Activated CD8-positive, alpha-beta T cell treated with anti-CD3 and anti-CD28 coated beads for 36 hours (primary cell): ENCODE measurements at regions not wholly inside any gene's neighbourhood (a gene's known extent, or its start where the extent isn't known, plus 50 kb on each side); places are given as distances from the start of the nearest gene placed in this dataset.
"Not testable (repeated sequence)": the region's sequence is repeated elsewhere in the genome, so short reads cannot be mapped to it uniquely, and the experiment has no call there.

Experiments
- ATAC-seq: fragments of 200-7000 bp; cut with Tn5 transposase; one replicate; pipeline ENCODE4 v1.10.0; 2021; ENCODE audit warnings: mild to moderate bottlenecking, moderate library complexity
- CTCF ChIA-PET: fragments of 350-600 bp; sonication (Branson Sonifier 250); formaldehyde crosslinking; loops from one replicate; lab custom pipeline; 2021; ENCODE audit warnings: antibody characterized with exemption; lab: Charles Lee
- POLR2A ChIA-PET: fragments of 350-600 bp; sonication (Branson Sonifier 250); formaldehyde crosslinking; loops from one replicate; lab custom pipeline; 2021; ENCODE audit warnings: antibody characterized with exemption; lab: Charles Lee
- DNase-seq: peaks from one replicate; pipeline ENCODE4 v3.0.0-alpha.2; 2020
- H3K27ac Mint-ChIP-seq: one replicate; pipeline ENCODE4 v1.8.0; 2021; ENCODE audit warnings: mild to moderate bottlenecking, mixed read lengths
- H3K27me3 Mint-ChIP-seq: one replicate; pipeline ENCODE4 v1.8.0; 2021; ENCODE audit warnings: mixed read lengths
- H3K36me3 Mint-ChIP-seq: one replicate; pipeline ENCODE4 v1.8.0; 2021; ENCODE audit warnings: low read depth, mixed read lengths
- H3K4me1 Mint-ChIP-seq: one replicate; pipeline ENCODE4 v1.8.0; 2021; ENCODE audit warnings: low read depth, mixed read lengths
- H3K4me3 Mint-ChIP-seq: one replicate; pipeline ENCODE4 v1.8.0; 2021; ENCODE audit warnings: mild to moderate bottlenecking, moderate library complexity, mixed read lengths
- H3K9me3 Mint-ChIP-seq: one replicate; pipeline ENCODE4 v1.8.0; 2021; ENCODE audit warnings: mixed read lengths
- CTCF ChIP-seq: fragments of 200-600 bp; IDR thresholded peaks from one replicate; pipeline ENCODE4 v1.8.0; 2022; ENCODE audit warnings: antibody characterized with exemption, mild to moderate bottlenecking
- intact Hi-C: fragments of 100-400 bp; cut with micrococcal nuclease; formaldehyde crosslinking; loops from one replicate; pipeline ENCODE4 v1.10.0; 2022

- intact Hi-C loops, result no loop called here
- CTCF ChIA-PET, result no interaction called here
- TF ChIP-seq CTCF, result no peak
- DNase-seq (no peak), ATAC-seq (no peak)
- Mint-ChIP-seq H3K36me3 (no peaks in the 10 kb centered on the region), H3K4me1 (no peaks in the 10 kb centered on the region), H3K27me3 (no peaks in the 10 kb centered on the region), H3K9me3 (no peaks in the 10 kb centered on the region), H3K4me3 (no peak overlapping the region), H3K27ac (no peak overlapping the region)
- POLR2A ChIA-PET, result no interaction called here
These were observed 1012.1 kb downstream of the FAM133A start for GRCh38 chrX:94686071-94686470.

- ChIA-PET CTCF (no interaction called here), POLR2A (no interaction called here)
- intact Hi-C loops, result no loop called here
- Mint-ChIP-seq H3K27ac (no peak overlapping the region), H3K9me3 (no peaks in the 10 kb centered on the region), H3K4me1 (no peaks in the 10 kb centered on the region), H3K36me3 (no peaks in the 10 kb centered on the region), H3K4me3 (no peak overlapping the region), H3K27me3 (no peaks in the 10 kb centered on the region)
- DNase-seq (no peak), ATAC-seq (no peak)
- no peak for TF ChIP-seq CTCF
These were observed 1021.9 kb downstream of the FAM133A start for GRCh38 chrX:94695910-94696309.

GRCh38 chrX:94704348-94705256 is 1030.6 kb downstream of the FAM133A start:
- H3K9me3 Mint-ChIP-seq, H3K27me3 Mint-ChIP-seq, ATAC-seq, H3K27ac Mint-ChIP-seq, CTCF ChIA-PET, H3K4me3 Mint-ChIP-seq, H3K4me1 Mint-ChIP-seq, DNase-seq, H3K36me3 Mint-ChIP-seq, intact Hi-C loops, POLR2A ChIA-PET: not testable (repeated sequence)

- CTCF ChIA-PET, result no interaction called here
These were observed 1047.4 kb downstream of the FAM133A start for GRCh38 chrX:94721386-94721785.

GRCh38 chrX:94722578-94722977 is 1048.6 kb downstream of the FAM133A start:
- no peak overlapping the region for H3K27ac Mint-ChIP-seq
- H3K36me3 Mint-ChIP-seq, result no peaks in the 10 kb centered on the region
- TF ChIP-seq CTCF, result no peak
- H3K4me1 Mint-ChIP-seq, result no peaks in the 10 kb centered on the region
- ChIA-PET CTCF (no interaction called here), POLR2A (no interaction called here)
- H3K9me3 Mint-ChIP-seq, result no peaks in the 10 kb centered on the region
- H3K4me3 Mint-ChIP-seq, result no peak overlapping the region
- ATAC-seq (no peak), DNase-seq (no peak)
- H3K27me3 Mint-ChIP-seq, result no peaks in the 10 kb centered on the region
- intact Hi-C loops, result no loop called here

More at GRCh38 chrX:94721386-94721785, 1047.4 kb downstream of the FAM133A start:
- H3K27me3 Mint-ChIP-seq, result no peaks in the 10 kb centered on the region
- no peak overlapping the region for H3K27ac Mint-ChIP-seq
- H3K4me1 Mint-ChIP-seq, result no peaks in the 10 kb centered on the region
- no peaks in the 10 kb centered on the region for H3K9me3 Mint-ChIP-seq
- ATAC-seq (no peak), DNase-seq (no peak)
- H3K4me3 Mint-ChIP-seq, result no peak overlapping the region
- TF ChIP-seq CTCF, result no peak
- intact Hi-C loops, result no loop called here
- POLR2A ChIA-PET, result no interaction called here
- no peaks in the 10 kb centered on the region for H3K36me3 Mint-ChIP-seq
